Lower leg skin (tissue), 3 donors: ENCODE measurements at regions not wholly inside any gene's neighbourhood (a gene's known extent, or its start where the extent isn't known, plus 50 kb on each side); places are given as distances from the start of the nearest gene placed in this dataset.

Source experiments
- CTCF ChIP-seq, 3 donors: fragments of 450-650 bp; IDR thresholded peaks; one replicate each; pipeline ENCODE4 v1.5.1; 2016; ENCODE audit warnings: antibody characterized with exemption in 3 of 3, mild to moderate bottlenecking in 3 of 3, moderate library complexity in 2 of 3
- POLR2A ChIP-seq, 2 donors: fragments of 450-650 bp; IDR thresholded peaks; one replicate each; pipeline ENCODE4 v1.6.1; 2016 to 2017; ENCODE audit warnings: antibody characterized with exemption in 2 of 2, mild to moderate bottlenecking in 1 of 2, moderate library complexity in 1 of 2

GRCh38 chr6:115272311-115272710 lies 788.4 kb downstream of the FRK start:
- TF ChIP-seq CTCF (IDR thresholded peaks at IDR 0.05) (no peak), POLR2A (IDR thresholded peaks at IDR 0.05) (no peak)
